GM10266 (cell line): ENCODE measurements at regions not wholly inside any gene's neighbourhood (a gene's known extent, or its start where the extent isn't known, plus 50 kb on each side); places are given as distances from the start of the nearest gene placed in this dataset.

Source experiments
- DNase-seq: peaks from one replicate; pipeline ENCODE4 v3.0.0; 2012; ENCODE audit errors: extremely low spot score
- CTCF ChIP-seq: IDR thresholded peaks from 2 replicates; pipeline ENCODE4 v1.5.1; 2012; ENCODE audit warnings: mild to moderate bottlenecking, low read depth; ENCODE audit not compliant: control insufficient read depth, insufficient read depth; ENCODE audit errors: missing control alignments

GRCh38 chr7:112622159-112622715 is 141.4 kb downstream of the LSMEM1 start:
- DNase-seq = no peak
- no peak for TF ChIP-seq CTCF

- no peak for TF ChIP-seq CTCF
Measured at GRCh38 chr7:112624416-112624815, 143.6 kb downstream of the LSMEM1 start.

DNA sequence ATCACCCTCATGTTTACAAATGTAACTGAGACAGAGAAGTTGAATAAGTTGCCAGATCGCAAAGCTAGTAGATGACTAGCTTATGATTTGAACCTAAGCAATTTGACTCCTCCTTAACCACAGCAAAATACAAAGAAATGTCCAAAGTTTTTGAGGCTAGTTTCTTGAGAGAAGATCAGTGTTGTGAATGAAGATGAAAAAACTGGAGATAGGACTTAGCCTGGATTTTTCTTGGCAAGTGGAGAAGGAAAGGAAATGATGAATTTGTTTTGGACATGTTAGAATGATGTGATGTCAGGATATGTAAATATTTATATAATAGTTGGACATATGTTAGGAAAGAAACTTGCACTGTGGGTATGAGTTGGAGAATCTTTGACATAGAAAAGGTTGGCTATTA is 149.8 kb downstream of the LSMEM1 start:
- no peak for TF ChIP-seq CTCF

More at GRCh38 chr7:112624416-112624815, 143.6 kb downstream of the LSMEM1 start:
- DNase-seq = no peak

GRCh38 chr7:112634107-112634506 is 153.3 kb downstream of the LSMEM1 start:
- no peak for DNase-seq
- no peak for TF ChIP-seq CTCF

More for the DNA sequence above, 149.8 kb downstream of the LSMEM1 start:
- DNase-seq = no peak

- no peak for TF ChIP-seq CTCF
- DNase-seq = no peak
Measured at GRCh38 chr7:112635742-112636141, 154.5 kb downstream of the TMEM168 start.

- DNase-seq = no peak
Measured at GRCh38 chr7:112638675-112639400, 151.4 kb downstream of the TMEM168 start.

More at GRCh38 chr7:112638675-112639400, 151.4 kb downstream of the TMEM168 start:
- TF ChIP-seq CTCF = no peak
